KMS-11 (cell line): ENCODE measurements at regions not wholly inside any gene's neighbourhood (a gene's known extent, or its start where the extent isn't known, plus 50 kb on each side); places are given as distances from the start of the nearest gene placed in this dataset.

Experiments
- H2AFZ ChIP-seq: fragments of 200-600 bp; sonication (generic); 2 replicates; pipeline ENCODE4 v1.6.1; 2016; ENCODE audit warnings: antibody characterized with exemption, mixed run types, low read depth
- H3K27ac ChIP-seq: fragments of 200-600 bp; sonication (generic); 2 replicates; pipeline ENCODE4 v1.6.1; 2016; ENCODE audit warnings: mild to moderate bottlenecking, mixed run types
- H3K27me3 ChIP-seq: fragments of 200-600 bp; sonication (generic); 2 replicates; pipeline ENCODE4 v1.6.1; 2017; ENCODE audit warnings: mild to moderate bottlenecking, low read depth, mixed run types, moderate library complexity; ENCODE audit not compliant: insufficient read depth
- H3K36me3 ChIP-seq: fragments of 200-600 bp; sonication (generic); 2 replicates; pipeline ENCODE4 v1.6.1; 2017; ENCODE audit warnings: mild to moderate bottlenecking, mixed run types; ENCODE audit not compliant: insufficient read depth
- H3K4me1 ChIP-seq: fragments of 200-600 bp; sonication (generic); 2 replicates; pipeline ENCODE4 v1.6.1; 2016; ENCODE audit warnings: mild to moderate bottlenecking, low read depth, mixed run types; ENCODE audit not compliant: poor library complexity, severe bottlenecking
- H3K4me2 ChIP-seq: fragments of 200-600 bp; sonication (generic); 2 replicates; pipeline ENCODE4 v1.7.0; 2016; ENCODE audit warnings: mild to moderate bottlenecking, mixed run types
- H3K4me3 ChIP-seq: fragments of 200-600 bp; sonication (generic); IDR thresholded peaks from 2 replicates; pipeline ENCODE4 v1.6.1; 2017; ENCODE audit warnings: low read depth, low read length, mixed read lengths; ENCODE audit not compliant: insufficient read depth
- H3K79me2 ChIP-seq: fragments of 200-600 bp; sonication (generic); 2 replicates; pipeline ENCODE4 v1.6.1; 2016; ENCODE audit warnings: low read depth, mixed run types; ENCODE audit not compliant: insufficient read depth
- H3K9ac ChIP-seq: fragments of 200-600 bp; sonication (generic); 2 replicates; pipeline ENCODE4 v1.6.1; 2016; ENCODE audit warnings: mild to moderate bottlenecking, mixed run types
- H4K20me1 ChIP-seq: fragments of 200-600 bp; sonication (generic); 2 replicates; pipeline ENCODE4 v1.6.1; 2016; ENCODE audit warnings: mild to moderate bottlenecking, mixed run types; ENCODE audit not compliant: insufficient read depth
- CTCF ChIP-seq: fragments of 200-600 bp; sonication (generic); conservative IDR thresholded peaks from 2 replicates; pipeline ENCODE4 v1.6.1; 2017; ENCODE audit warnings: low read depth, mild to moderate bottlenecking, antibody characterized with exemption, low read length, moderate library complexity, mixed read lengths

GRCh38 chrX:109818976-109819375, 85.9 kb upstream of the ACSL4 start:
- H3K4me1 ChIP-seq = no peaks in the 10 kb centered on the region

GRCh38 chrX:109822861-109823260, 89.8 kb upstream of the ACSL4 start:
- Histone ChIP-seq H3K27me3 (no peaks in the 10 kb centered on the region), H4K20me1 (no peaks in the 10 kb centered on the region), H3K4me1 (no peaks in the 10 kb centered on the region), H3K79me2 (no peaks in the 10 kb centered on the region), H3K9ac (no peak overlapping the region), H3K27ac (no peak overlapping the region), H3K36me3 (no peaks in the 10 kb centered on the region), H3K4me2 (no peak overlapping the region), H2AFZ (no peak overlapping the region), H3K4me3 (no peak overlapping the region)
- no peak for TF ChIP-seq CTCF

More at GRCh38 chrX:109818976-109819375, 85.9 kb upstream of the ACSL4 start:
- Histone ChIP-seq H3K9ac (no peak overlapping the region), H3K4me2 (no peak overlapping the region), H3K27ac (no peak overlapping the region), H3K27me3 (no peaks in the 10 kb centered on the region), H3K36me3 (no peaks in the 10 kb centered on the region), H2AFZ (no peak overlapping the region), H3K4me3 (no peak overlapping the region), H3K79me2 (no peaks in the 10 kb centered on the region), H4K20me1 (no peaks in the 10 kb centered on the region)
- no peak for TF ChIP-seq CTCF

- H3K27ac ChIP-seq = no peak overlapping the region
- no peak for TF ChIP-seq CTCF
- H3K9ac ChIP-seq = no peak overlapping the region
- no peaks in the 10 kb centered on the region for H4K20me1 ChIP-seq
- H3K4me2 ChIP-seq = no peak overlapping the region
- H3K27me3 ChIP-seq = no peaks in the 10 kb centered on the region
- no peaks in the 10 kb centered on the region for H3K36me3 ChIP-seq
- no peak overlapping the region for H2AFZ ChIP-seq
- H3K79me2 ChIP-seq = no peaks in the 10 kb centered on the region
- H3K4me3 ChIP-seq = no peak overlapping the region
- no peaks in the 10 kb centered on the region for H3K4me1 ChIP-seq
These were observed 94.1 kb upstream of the ACSL4 start for GRCh38 chrX:109826954-109827708.

GRCh38 chrX:109827772-109828171, 94.7 kb upstream of the ACSL4 start:
- H3K4me2 ChIP-seq = no peak overlapping the region
- no peaks in the 10 kb centered on the region for H3K27me3 ChIP-seq
- TF ChIP-seq CTCF = no peak
- H2AFZ ChIP-seq = no peak overlapping the region
- no peak overlapping the region for H3K9ac ChIP-seq
- H3K4me1 ChIP-seq = no peaks in the 10 kb centered on the region
- H3K79me2 ChIP-seq = no peaks in the 10 kb centered on the region
- no peaks in the 10 kb centered on the region for H4K20me1 ChIP-seq
- H3K36me3 ChIP-seq = no peaks in the 10 kb centered on the region
- H3K27ac ChIP-seq = no peak overlapping the region
- H3K4me3 ChIP-seq = no peak overlapping the region
